Jurkat, Clone E6-1 (cell line): ENCODE measurements at regions not wholly inside any gene's neighbourhood (a gene's known extent, or its start where the extent isn't known, plus 50 kb on each side); places are given as distances from the start of the nearest gene placed in this dataset.
"Not testable (repeated sequence)": the region's sequence is repeated elsewhere in the genome, so short reads cannot be mapped to it uniquely, and the experiment has no call there.

ENCODE experiments used
- DNase-seq: peaks from one replicate; pipeline ENCODE4 v3.0.0-alpha.2; 2011; ENCODE audit warnings: low read depth, low spot score
- H3K4me3 ChIP-seq: 2 replicates; pipeline ENCODE4 v1.5.1; 2011; ENCODE audit warnings: mild to moderate bottlenecking, low read length, control low read depth, moderate library complexity

DNA sequence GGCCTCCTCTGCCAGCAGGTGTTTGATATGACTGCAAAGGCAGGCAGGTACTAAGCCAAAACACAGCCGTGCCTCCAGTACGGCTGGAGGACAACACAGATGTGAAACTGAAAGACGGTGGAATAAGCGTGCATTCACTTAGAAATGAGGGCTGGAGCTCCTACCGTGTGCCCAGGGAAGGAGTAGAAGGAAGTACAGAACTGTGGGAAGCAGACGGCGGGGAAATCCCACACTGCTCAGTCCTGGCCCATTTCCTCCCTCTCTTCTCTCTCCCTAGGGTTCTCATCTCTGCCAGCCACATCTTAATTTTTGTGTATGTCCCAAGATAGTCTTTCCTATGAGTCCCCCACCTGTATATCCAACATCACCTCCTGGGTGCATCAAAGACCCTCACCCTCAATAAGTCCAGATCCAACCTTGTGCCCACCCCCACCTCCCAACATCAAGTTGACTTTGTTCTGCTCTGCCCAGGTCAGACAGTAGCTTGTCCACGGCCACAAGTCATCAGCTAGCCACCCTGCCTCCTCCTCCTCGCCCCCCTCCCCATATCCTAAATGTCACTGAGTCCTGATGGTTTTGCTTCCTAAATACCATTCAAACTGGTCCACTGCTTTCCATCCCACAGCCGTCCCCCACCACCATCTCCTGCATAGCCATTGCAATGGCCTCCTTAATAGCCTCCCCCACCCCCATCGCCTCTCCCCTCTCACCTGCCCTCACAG, 77.1 kb upstream of the RPL38 start:
- H3K4me3 ChIP-seq, result no peak overlapping the region
- no peak for DNase-seq

DNA sequence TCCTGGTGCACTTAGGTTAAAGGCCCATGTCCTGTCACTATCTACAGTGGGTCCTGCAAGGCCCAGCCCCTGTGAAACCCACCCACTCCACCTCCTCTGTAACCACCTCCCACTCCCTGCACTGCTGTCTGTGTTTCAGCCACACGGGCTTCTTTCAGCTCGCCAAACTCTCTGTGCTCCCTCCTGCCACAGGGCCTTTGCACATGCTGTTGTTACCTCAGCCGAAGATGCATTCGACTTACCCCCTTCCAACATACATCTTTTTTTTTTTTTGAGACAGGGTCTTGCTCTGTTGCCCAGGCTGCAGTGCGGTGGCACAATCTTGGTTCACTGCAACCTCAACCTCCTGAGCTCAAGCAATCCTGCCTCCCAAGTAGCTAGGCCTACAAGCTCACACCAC, 76.5 kb upstream of the RPL38 start:
- no peak overlapping the region for H3K4me3 ChIP-seq
- DNase-seq, result no peak

DNA sequence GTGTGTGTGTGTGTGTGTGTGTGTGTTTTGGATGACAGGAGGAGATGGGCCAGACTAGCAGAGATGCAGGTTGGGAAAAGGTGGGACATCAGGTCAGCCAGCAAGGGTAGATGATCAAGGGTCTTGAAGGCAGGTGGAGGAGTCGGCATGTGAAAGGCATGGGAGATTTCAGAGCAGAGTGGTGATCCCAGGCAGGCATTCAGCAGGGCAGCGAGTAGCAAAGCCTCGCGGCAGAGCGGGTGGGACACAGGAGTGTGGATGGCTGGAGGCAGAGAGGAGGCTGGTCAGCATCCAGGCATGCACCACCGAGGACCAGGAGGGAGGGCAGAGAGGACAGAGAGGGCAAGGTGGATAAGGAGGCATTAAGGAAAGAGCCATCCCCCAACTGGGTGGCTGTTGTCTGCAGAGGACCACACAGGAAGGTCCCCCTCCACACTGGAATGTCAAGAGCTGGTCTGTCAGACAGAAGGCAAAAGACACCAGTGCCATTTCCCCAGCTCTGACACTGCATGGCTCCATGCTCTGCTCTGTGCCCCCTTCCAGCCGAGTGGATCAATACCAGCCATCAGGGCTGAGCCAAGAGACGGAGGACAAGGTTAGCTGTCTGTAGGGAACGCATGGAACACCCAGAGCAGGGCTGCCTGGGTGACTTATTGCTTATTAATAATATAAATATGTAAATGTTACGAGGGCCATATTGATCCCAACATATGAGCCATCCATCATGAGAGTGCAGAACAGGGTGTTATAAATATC, 74.8 kb upstream of the RPL38 start:
- no peak for DNase-seq
- no peak overlapping the region for H3K4me3 ChIP-seq

DNA sequence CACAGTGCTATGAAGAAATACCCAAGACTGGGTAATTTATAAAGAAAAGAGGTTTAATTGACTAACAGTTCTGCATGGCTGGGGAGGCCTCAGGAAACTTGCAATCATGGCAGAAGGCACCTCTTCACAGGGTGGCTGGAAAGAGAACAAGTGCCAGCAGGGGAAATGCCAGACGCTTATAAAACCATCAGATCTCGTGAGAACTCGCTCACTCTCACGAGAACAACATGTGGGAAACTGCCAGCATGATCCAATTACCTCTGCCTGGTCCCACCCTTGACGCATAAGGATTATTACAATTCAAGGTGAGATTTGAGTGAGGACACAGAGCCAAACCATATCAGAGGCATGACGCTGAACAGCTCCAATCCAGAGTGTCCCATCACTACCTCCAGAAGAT, 73.7 kb upstream of the RPL38 start:
- not testable (repeated sequence) for H3K4me3 ChIP-seq, DNase-seq

DNA sequence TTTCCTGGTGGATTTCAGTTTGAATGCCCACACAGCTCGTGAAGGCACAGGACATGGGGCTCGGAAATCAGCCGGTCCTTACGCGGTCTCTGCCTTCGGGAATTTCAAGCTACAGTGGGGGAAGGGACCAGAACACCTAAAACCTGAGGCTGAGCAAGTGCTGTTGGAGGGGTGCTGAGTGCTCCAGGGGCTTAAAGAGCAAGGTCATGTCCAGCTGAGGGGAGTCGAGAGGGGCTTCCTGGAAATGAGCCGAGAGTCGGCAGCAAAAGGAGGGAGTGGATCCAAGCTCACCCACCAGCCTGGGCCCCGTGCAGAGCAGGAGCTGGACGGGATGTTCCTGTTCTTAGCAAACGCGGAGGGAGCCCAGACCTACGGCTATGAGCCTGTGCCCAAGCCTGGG, 73.2 kb upstream of the RPL38 start:
- DNase-seq, result no peak

DNA sequence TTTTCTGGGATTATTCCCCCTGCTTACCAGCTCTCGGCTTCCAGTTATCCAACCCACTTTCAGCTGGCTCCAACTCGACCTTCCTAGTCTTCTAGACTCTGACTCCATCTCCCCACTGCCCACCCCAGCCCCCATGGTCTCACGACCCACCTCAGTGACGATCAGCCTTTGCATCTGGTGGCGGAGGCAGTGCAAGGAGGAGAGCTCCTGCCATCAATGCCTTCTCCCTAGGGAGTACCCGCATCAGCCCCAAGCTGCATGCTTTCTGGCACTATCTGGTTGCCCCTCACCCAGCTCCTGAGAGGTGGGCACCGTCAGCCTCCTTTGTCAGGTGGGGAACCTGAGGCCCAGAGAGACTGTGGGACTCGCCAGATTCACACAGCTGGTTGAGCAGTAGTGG, 72.6 kb upstream of the RPL38 start:
- no peak for DNase-seq
- no peak overlapping the region for H3K4me3 ChIP-seq

More for the DNA sequence above, 73.2 kb upstream of the RPL38 start:
- H3K4me3 ChIP-seq, result no peak overlapping the region

DNA sequence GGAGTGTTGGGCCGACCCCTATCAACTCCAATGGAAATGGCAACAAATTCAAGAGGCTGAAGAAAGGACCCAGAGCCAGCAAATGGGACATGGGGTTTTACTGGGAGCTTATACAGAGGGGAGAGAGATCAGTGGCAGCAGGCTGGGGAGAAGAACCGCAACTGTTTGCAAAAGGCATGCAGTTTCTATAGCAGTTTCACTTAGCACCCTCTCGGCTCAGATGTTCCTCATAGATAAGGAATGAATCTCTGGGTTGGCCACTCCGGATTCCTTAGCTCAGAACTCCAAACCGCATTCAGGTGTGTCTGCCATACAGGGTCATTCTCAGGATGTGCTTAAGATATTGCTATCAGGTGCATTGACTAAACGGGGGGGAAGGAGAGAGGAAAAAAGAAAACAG, 71.1 kb upstream of the RPL38 start:
- peak; percentile 80 for DNase-seq
- H3K4me3 ChIP-seq, result no peak overlapping the region

DNA sequence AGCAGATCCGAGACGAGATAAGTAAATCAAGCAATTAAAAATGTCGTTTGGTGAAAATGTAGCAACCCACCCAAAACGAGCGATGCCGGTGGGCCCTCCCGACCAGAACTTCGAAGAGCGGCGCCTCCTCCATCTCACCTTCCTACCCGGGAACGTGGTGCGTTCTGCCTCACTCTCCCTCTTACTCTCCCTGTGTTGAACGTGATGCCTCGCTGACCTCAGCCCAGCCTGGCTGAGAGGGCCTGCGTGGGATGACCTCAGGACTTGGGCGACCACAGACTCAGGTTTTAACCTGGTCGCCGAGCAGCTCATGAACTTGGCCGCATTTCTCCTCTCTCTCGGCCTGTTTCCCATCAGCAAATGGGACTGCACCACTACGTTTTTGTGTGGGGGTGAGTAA, 69.7 kb upstream of the RPL38 start:
- no peak overlapping the region for H3K4me3 ChIP-seq
- DNase-seq, result no peak

DNA sequence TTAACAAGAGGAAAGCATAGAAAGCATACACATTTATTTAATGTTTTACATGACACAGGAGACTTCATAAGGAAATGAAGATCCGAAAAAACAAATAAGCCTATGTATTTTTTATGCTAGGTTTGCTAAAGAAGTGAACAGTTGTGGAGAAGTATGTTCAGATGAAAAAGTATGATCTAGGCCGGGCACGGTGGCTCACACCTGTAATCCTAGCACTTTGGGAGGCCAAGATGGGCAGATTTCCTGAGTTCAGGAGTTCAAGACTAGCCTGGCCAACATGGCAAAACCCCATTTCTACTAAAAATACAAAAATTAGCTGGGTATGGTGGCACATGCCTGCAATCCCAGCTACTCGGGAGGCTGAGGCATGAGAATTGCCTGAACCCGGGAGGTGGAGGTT, 69.2 kb upstream of the RPL38 start:
- DNase-seq, H3K4me3 ChIP-seq: not testable (repeated sequence)

DNA sequence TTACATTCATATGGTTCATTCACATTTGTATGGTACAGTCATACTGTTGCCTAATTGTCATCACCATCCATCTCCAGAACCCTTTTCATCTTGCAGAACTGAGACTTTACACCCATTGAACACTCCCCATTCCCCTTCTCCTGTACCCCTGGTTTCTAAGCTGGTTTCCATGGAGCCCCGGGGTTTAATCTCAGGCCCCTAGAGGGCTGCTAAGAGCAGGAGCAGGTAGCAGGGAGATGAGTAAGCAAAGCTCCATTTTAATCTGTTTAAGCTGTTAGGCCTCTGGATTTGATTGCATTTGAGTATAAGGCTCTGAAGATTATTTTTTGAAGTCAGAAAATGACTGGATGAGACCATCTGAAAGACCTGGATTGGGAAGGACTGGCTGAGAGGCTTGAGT, 68.5 kb upstream of the RPL38 start:
- no peak overlapping the region for H3K4me3 ChIP-seq

DNA sequence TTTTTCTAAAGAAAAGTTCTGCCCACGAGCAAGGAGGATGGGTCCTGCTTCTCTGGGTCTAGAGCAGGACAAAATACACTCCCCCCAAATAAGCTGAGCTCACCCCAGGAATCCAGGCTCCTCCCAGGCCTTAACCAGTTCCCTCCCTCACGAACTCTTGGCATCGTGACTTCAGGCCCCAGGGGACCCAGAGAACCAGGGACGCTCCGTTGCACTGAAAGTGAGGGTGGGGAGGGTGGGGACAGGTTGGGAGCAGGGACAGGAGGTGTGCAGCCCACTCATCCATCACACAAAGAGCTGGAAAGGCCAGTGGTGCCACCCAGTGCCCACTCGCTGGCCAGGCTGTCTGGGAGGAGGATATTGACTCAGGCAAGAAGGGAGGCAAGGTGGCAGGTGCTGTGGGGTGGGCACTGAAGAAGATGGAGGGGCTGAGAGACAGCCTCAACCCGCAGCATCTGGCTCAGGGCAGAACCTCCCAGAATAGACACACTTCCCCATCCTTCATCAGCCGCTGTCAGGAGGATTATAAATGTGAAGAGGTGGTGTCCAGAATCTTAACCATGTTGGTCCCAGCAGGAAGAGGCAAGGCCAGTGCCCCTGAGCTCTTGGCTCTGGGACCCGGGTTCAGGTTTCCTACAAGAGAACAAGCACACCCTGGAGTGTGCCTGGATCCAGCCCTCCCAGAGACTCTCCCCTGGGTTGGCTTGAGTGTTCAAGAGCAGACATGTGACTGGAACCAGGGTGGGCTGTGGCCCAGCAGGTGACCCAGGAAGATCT, 67.9 kb upstream of the RPL38 start:
- no peak overlapping the region for H3K4me3 ChIP-seq
- DNase-seq, result no peak

More for the DNA sequence above, 68.5 kb upstream of the RPL38 start:
- DNase-seq, result no peak

DNA sequence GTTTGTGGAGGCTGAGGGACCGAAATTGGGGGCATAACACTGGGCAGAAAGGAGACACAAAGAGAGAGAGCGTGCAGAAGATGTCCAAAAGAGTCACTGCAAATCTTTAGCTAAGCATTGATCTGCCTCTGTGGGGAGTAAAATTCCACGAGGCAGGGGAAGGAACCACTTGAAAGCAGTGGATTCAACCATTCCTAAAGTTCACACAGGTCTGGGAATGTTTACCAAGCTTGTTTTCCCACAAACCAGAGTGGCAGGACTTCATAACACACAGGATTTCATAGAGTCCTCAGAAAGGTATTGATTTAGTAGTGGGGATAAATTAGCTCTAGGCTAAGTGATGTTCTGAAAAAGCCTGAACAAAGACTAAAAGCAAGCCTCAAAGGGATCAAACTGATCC, 66.1 kb upstream of the RPL38 start:
- no peak overlapping the region for H3K4me3 ChIP-seq
- no peak for DNase-seq

DNA sequence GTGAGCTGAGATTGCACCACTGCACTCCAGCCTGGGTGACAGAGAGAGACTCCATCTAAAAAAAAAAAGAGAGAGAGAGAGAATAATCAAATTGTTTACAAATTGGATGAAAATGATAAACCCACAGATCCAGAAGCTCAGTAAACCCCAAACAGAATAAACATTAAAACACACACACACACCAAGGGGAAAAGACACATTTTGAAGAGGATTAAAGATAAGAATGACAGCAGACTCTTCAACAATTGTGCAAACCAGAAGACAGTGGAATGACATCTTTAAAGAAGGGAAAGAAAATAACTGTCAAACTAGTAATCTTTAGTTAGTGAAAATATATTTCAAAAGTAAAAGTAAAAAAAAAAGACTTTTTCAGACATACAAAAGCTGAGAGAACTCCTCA, 64.4 kb upstream of the RPL38 start:
- DNase-seq, result no peak

DNA sequence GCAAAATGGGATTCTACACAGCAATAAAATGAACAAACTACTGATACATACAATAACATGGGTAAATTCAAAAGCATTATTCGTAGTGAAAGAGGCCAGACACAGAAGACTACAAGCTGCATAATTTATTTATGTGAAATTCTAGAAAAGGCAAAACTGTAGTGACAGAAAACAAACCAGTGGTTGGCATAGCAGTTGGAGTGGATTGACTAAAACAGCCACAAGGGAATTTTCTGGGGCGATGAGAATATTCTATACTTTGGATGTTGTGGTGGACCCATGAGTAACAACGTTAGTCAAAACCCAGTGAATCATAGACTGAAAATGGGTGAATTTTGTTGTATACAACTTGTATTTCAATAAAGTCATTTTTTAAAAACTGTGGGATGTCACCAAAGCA, 63.2 kb upstream of the RPL38 start:
- no peak overlapping the region for H3K4me3 ChIP-seq
- DNase-seq, result no peak

More for the DNA sequence above, 64.4 kb upstream of the RPL38 start:
- H3K4me3 ChIP-seq, result no peak overlapping the region

DNA sequence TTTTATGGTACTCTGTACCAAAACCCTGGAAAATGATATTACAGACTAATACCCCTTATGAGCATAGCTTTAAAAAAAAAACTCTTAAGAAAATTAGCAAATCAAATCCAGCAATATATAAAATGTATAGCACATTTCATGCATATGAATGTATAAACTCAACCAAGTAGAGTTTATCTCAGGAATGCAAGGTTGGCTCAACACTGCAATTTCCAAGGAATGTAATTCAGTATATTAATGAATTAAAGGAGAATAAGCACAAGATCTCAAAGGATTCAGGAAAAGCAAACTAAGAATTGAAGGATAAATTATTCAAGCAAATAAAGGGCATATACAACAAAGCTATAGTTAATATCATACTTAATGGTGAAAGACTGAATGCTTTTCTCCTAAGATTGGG, 61.9 kb upstream of the RPL38 start:
- no peak overlapping the region for H3K4me3 ChIP-seq
- DNase-seq, result no peak

DNA sequence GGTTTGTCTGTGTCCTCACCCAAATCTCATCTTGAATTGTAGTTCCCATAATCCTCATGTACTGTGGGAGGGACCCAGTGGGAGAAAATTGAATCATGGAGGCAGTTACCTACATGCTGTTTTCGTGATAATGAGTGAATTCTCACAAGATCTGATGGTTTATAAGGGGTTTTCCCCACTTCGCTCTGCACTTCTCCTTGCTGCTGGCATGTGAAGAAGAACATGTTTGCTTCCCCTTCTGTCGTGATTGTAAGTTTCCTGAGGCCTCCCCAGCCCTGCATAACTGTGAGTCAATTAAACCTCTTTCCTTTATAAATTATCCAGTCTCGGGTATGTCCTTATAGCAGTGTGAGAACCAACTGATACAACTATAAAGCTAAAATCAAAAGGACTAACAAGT, 60.2 kb upstream of the RPL38 start:
- H3K4me3 ChIP-seq, DNase-seq: not testable (repeated sequence)

DNA sequence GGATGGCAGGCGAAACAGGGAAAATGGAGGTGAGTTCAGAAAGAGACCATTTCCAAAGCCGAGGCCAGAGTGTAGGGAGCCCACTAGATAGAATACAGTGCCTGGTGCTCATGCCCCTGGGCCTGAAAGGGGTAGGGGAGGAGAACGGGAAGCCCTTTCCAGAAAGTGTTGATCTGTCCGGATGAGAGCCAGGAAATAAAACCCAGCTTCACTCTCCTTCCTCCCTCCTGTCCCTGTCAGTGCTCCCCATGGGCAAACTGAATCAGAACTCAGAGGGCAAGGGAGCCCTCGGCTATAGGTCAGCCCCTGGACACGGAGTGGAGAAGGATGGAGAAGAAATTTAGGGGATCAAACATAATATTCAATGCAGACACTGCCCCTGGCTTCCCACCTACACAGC, 57.7 kb upstream of the RPL38 start:
- DNase-seq, result no peak
- no peak overlapping the region for H3K4me3 ChIP-seq

DNA sequence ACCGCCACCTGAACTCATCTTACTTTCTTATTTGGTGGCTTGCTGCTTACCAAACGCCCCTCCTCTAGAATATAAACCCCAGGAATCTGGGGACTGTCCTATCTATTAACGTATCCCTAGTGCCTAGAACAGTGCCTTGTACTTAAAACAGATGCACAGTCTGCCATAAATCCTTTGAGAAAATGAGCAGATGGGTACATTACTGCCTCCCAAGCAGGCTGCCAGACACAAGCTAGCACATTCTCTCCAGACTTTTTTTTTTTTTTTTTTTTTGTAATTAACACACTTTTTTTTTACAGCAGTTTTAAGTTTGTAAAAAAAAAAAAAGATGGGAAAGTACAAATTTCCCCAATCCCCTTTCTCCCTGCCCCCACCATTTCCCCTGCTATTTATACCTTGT, 57.3 kb upstream of the RPL38 start:
- no peak for DNase-seq
- no peak overlapping the region for H3K4me3 ChIP-seq

DNA sequence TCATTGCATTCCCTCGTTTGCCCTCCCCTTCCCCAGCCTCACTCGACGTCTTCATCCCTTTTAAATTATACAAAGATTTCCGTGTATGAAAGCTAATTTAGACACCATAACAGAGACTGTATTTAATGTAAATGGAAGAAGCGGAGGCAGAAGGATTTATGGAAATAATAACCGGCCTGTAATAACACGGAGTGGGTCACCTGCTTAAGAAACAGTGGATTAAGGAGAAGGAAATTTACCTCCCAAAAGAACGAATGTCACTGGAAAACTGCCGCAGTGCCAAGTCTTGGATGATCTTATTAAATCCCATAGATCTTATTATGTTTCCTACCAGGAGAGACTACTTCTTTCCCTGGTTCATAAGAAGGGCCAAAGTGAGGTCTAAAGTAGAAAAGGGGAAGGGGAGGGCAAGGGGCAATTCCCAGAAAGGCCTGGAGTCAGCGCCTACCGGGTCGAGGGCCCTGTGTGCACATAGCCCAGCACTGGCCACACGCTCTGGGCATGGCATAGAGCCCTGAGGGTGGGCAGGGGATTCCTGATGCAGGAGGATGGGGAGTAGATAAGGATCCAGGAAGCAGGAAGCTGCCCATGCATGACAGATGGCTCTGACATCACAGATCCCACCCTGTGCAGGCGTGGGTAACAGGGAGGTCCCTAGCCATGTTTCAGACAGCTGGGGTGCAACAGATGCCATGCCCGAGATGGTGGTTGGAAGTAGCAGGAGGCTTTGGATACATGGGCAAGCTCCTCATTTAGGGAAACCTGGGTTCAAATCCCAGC, 56.2 kb upstream of the RPL38 start:
- no peak for DNase-seq
- no peak overlapping the region for H3K4me3 ChIP-seq
